CD4-positive, alpha-beta memory T cell (primary cell): ENCODE measurements at regions not wholly inside any gene's neighbourhood (a gene's known extent, or its start where the extent isn't known, plus 50 kb on each side); places are given as distances from the start of the nearest gene placed in this dataset.

Experiments used
- CTCF ChIA-PET: fragments of 350-600 bp; sonication (Branson Sonifier 250); formaldehyde crosslinking; loops from one replicate; lab custom pipeline; 2021; ENCODE audit warnings: inconsistent platforms; ENCODE audit not compliant: partially characterized antibody; lab: Charles Lee
- POLR2A ChIA-PET: fragments of 350-600 bp; sonication (Branson Sonifier 250); formaldehyde crosslinking; loops from one replicate; lab custom pipeline; 2021; ENCODE audit not compliant: partially characterized antibody; lab: Charles Lee
- DNase-seq, 5 donors: peaks; one replicate each; pipeline versions ENCODE4 v3.0.0 to v3.0.0-alpha.2; 2020 to 2022; ENCODE audit warnings: mixed read lengths in 1 of 5
- H3K27ac ChIP-seq: one replicate; pipeline ENCODE4 v1.7.0; 2013; ENCODE audit warnings: low read depth, low read length
- H3K27me3 ChIP-seq: 2 replicates; pipeline ENCODE4 v1.7.0; 2013; ENCODE audit warnings: mild to moderate bottlenecking, low read length, moderate library complexity; ENCODE audit not compliant: insufficient read depth
- H3K36me3 ChIP-seq: 2 replicates; pipeline ENCODE4 v1.7.0; 2013; ENCODE audit warnings: mild to moderate bottlenecking, low read length, moderate library complexity; ENCODE audit not compliant: insufficient read depth
- H3K4me1 ChIP-seq: 2 replicates; pipeline ENCODE4 v1.7.0; 2013; ENCODE audit warnings: mild to moderate bottlenecking, low read length, moderate library complexity; ENCODE audit not compliant: insufficient read depth
- H3K4me3 ChIP-seq, 2 donors: one replicate each; pipeline ENCODE4 v1.7.0; 2013; ENCODE audit warnings: low read length in 2 of 2, mild to moderate bottlenecking in 1 of 2
- H3K9me3 ChIP-seq, 2 donors: one replicate each; pipeline ENCODE4 v1.7.0; 2013; ENCODE audit warnings: low read length in 2 of 2, control low read depth in 1 of 2; ENCODE audit not compliant: control insufficient read depth in 1 of 2
- H3K27ac Mint-ChIP-seq, 7 donors: one replicate each; pipeline ENCODE4 v1.8.0; 2020 to 2021; ENCODE audit warnings: mixed read lengths in 7 of 7, mild to moderate bottlenecking in 6 of 7, inconsistent platforms in 3 of 7, moderate library complexity in 3 of 7
- H3K27me3 Mint-ChIP-seq, 2 donors: one replicate each; pipeline ENCODE4 v1.8.0; 2020 to 2021; ENCODE audit warnings: mixed read lengths in 2 of 2
- H3K36me3 Mint-ChIP-seq, 2 donors: one replicate each; pipeline ENCODE4 v1.8.0; 2020 to 2021; ENCODE audit warnings: mixed read lengths in 2 of 2, inconsistent platforms in 1 of 2, mild to moderate bottlenecking in 1 of 2
- H3K4me1 Mint-ChIP-seq, 4 donors: one replicate each; pipeline ENCODE4 v1.8.0; 2020 to 2021; ENCODE audit warnings: mixed read lengths in 4 of 4, mild to moderate bottlenecking in 1 of 4
- H3K4me3 Mint-ChIP-seq, 8 donors: one replicate each; pipeline ENCODE4 v1.8.0; 2020 to 2021; ENCODE audit warnings: mixed read lengths in 8 of 8, mild to moderate bottlenecking in 7 of 8, moderate library complexity in 6 of 8, inconsistent platforms in 3 of 8
- H3K9me3 Mint-ChIP-seq, 8 donors: one replicate each; pipeline ENCODE4 v1.8.0; 2020 to 2021; ENCODE audit warnings: mixed read lengths in 8 of 8, mild to moderate bottlenecking in 5 of 8, inconsistent platforms in 3 of 8, moderate library complexity in 1 of 8
- intact Hi-C: fragments of 100-400 bp; cut with micrococcal nuclease; formaldehyde crosslinking; loops from one replicate; pipeline ENCODE4 v1.15.1; 2023

DNA sequence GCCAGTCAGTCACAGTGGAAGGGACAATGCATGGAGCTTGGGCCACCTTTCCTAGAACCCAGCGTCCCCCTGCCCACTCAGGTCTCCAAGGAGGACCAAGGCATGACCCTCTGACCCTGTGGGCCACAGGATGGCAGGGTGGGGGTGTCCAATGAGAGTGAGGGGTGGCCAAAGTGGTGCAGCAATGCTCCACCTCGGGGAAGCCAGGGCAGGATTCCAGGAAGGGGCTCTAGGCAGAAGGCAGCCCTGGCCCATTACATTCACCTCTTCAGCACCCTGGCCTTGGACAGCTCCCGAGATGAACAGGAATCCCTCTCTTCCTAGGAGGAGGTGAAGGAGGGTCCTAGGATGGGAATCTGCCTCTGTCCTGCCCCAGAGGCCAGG lies 597.5 kb downstream of the BRD1 start:
- Histone ChIP-seq H3K27ac (no peak overlapping the region), H3K27me3 (no peaks in the 10 kb centered on the region), H3K36me3 (no peaks in the 10 kb centered on the region), H3K4me3 (no peak overlapping the region), H3K4me1 (no peaks in the 10 kb centered on the region), H3K9me3 (no peaks in the 10 kb centered on the region)
- ChIA-PET CTCF (no interaction called here), POLR2A (no interaction called here)
- no peak overlapping the region for H3K4me3 Mint-ChIP-seq
- H3K4me1 Mint-ChIP-seq: no peaks in the 10 kb centered on the region
- no peak for DNase-seq
- H3K27me3 Mint-ChIP-seq: peaks cover 1 to 2% of the 10 kb centered on the region in 2 donors
- H3K27ac Mint-ChIP-seq: no peak overlapping the region
- no peaks in the 10 kb centered on the region for H3K36me3 Mint-ChIP-seq
- intact Hi-C loops: no loop called here
- H3K9me3 Mint-ChIP-seq: peaks cover 0 to 3% (median 0%) of the 10 kb centered on the region in 8 donors

DNA sequence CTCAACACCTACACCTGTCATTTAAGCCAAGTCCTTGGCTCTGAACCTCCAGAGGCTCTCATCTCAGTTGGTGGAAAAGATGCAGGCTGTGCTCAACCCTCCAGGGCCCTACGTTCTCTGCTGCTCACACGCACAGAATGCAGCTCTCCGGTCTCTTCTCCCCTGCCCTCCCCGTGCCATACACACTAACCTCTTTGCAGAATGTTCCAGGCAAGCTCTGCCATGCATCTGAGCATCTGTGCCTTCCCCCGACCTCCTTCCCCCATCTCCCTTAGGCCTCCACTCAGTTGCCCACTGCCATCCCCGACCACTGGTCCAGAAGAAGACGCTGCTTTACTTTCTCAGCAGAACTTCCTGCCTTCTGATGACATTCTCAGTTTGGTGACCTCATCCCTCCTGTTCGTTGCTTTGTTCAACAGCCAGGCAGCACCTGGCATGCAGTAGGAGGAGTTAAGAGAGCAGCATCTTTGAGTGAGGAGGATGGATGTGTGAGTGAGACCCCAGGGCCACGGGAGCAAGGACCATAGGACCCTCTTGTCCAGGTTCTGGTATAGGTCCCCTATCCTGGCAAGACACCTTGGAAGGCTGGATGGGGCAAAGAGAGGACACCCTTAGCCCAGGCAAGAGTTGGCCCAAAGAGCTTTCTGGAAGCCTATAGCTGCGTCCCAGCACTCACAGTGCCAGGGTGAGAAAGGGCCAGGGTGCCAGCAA lies 598.0 kb downstream of the BRD1 start:
- H3K4me1 Mint-ChIP-seq: no peaks in the 10 kb centered on the region
- H3K27me3 Mint-ChIP-seq: peaks cover 0 to 2% of the 10 kb centered on the region in 2 donors
- Histone ChIP-seq H3K36me3 (no peaks in the 10 kb centered on the region), H3K27ac (no peak overlapping the region), H3K4me1 (no peaks in the 10 kb centered on the region), H3K9me3 (no peaks in the 10 kb centered on the region), H3K4me3 (no peak overlapping the region), H3K27me3 (no peaks in the 10 kb centered on the region)
- CTCF ChIA-PET: no interaction called here
- H3K27ac Mint-ChIP-seq: no peak overlapping the region
- DNase-seq: no peak
- no peak overlapping the region for H3K4me3 Mint-ChIP-seq
- H3K9me3 Mint-ChIP-seq: peaks cover 0 to 3% (median 0%) of the 10 kb centered on the region in 8 donors
- H3K36me3 Mint-ChIP-seq: no peaks in the 10 kb centered on the region
- POLR2A ChIA-PET: no interaction called here
- intact Hi-C loops: no loop called here

DNA sequence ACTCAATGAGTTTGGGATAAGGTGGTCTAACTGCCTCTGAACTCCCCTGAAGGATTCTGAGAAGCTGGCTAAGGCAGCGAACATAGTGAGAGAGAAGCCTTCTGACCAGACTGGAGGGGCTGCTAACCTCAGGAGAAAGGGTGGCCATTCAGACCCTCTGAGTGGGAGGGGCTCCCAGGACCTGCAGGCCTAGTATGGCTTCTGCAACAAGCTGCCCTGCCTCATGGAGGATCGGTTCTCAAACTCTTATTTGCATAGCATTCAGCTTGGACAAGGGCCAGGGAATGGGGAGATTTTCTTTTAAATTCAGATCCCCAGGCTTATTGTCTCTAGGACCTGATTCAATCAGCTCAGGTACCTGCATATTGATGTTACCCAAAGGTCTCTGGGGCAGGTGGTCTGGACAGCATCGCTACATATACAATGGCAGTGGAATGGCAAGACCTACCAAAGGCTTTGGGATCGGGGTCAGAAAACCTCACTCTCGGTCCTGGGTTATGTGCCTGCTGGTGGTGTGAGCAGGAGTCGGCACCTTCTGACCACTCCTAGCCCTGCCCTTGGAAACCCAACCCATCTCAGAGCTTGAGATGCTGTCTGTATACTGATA lies 599.1 kb downstream of the BRD1 start:
- DNase-seq: no peak
- CTCF ChIA-PET: no interaction called here
- Histone ChIP-seq H3K4me3 (no peak overlapping the region), H3K4me1 (no peaks in the 10 kb centered on the region), H3K27ac (no peak overlapping the region), H3K27me3 (no peaks in the 10 kb centered on the region), H3K9me3 (no peaks in the 10 kb centered on the region), H3K36me3 (no peaks in the 10 kb centered on the region)
- Mint-ChIP-seq H3K9me3 (peaks cover 0 to 3% (median 0%) of the 10 kb centered on the region in 8 donors), H3K27ac (no peak overlapping the region), H3K27me3 (peaks cover 0 to 2% of the 10 kb centered on the region in 2 donors), H3K4me1 (no peaks in the 10 kb centered on the region), H3K4me3 (no peak overlapping the region), H3K36me3 (no peaks in the 10 kb centered on the region)
- intact Hi-C loops: no loop called here
- POLR2A ChIA-PET: no interaction called here

DNA sequence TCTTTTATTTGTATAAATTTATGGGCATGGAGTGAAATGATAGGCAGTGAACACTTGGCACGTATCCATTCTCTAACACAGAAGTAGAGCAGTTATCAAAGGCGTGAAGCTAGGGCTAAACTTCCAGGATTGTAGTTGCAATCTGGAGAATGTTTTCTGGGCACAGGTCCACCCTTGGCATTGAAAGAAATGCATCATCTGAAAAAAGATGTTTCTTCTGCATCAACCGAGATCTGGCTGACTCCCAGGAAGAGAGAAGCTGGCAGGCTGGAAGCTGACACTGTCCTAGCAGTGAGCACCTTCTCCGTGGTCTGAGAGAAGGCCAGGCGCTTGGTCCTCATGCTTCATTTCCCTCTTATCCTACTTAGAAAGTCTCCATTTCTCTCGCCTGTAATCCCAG lies 600.0 kb downstream of the BRD1 start:
- H3K27ac Mint-ChIP-seq: no peak overlapping the region
- H3K27me3 Mint-ChIP-seq: peaks cover 1 to 2% of the 10 kb centered on the region in 2 donors
- POLR2A ChIA-PET: no interaction called here
- CTCF ChIA-PET: no interaction called here
- Histone ChIP-seq H3K9me3 (no peaks in the 10 kb centered on the region), H3K4me1 (no peaks in the 10 kb centered on the region), H3K27me3 (no peaks in the 10 kb centered on the region), H3K4me3 (no peak overlapping the region), H3K36me3 (no peaks in the 10 kb centered on the region), H3K27ac (no peak overlapping the region)
- no peaks in the 10 kb centered on the region for H3K36me3 Mint-ChIP-seq
- intact Hi-C loops: no loop called here
- DNase-seq: no peak
- no peaks in the 10 kb centered on the region for H3K4me1 Mint-ChIP-seq
- H3K9me3 Mint-ChIP-seq: peaks cover 0 to 3% (median 0%) of the 10 kb centered on the region in 8 donors
- no peak overlapping the region for H3K4me3 Mint-ChIP-seq

DNA sequence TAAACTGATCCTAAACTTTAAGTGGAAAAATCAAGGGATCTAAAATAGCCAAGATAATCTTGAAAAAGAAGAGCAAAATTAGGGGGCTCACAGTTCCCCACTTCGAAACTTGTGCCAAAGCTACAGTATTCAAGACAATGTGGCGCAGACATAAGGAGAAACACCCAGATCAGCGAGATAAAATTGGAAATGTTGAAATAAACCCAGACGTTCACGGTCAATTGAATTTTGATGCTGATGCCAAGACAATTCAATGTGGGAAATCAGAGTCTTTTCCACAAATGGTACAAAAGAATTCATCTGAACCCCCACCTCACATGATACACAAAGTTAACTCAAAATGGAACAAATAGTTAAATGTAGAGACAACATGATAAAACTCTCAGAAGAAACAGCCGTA lies 601.6 kb downstream of the BRD1 start:
- intact Hi-C loops: no loop called here
- ChIA-PET CTCF (no interaction called here), POLR2A (no interaction called here)
- H3K27me3 ChIP-seq: no peaks in the 10 kb centered on the region
- no peaks in the 10 kb centered on the region for H3K4me1 Mint-ChIP-seq
- H3K4me3 Mint-ChIP-seq: no peak overlapping the region
- no peaks in the 10 kb centered on the region for H3K36me3 Mint-ChIP-seq
- no peak overlapping the region for H3K4me3 ChIP-seq
- no peaks in the 10 kb centered on the region for H3K9me3 ChIP-seq
- H3K36me3 ChIP-seq: no peaks in the 10 kb centered on the region
- no peak overlapping the region for H3K27ac ChIP-seq
- H3K27me3 Mint-ChIP-seq: peaks cover 5 to 6% of the 10 kb centered on the region in 2 donors
- H3K4me1 ChIP-seq: no peaks in the 10 kb centered on the region
- no peak for DNase-seq
- H3K27ac Mint-ChIP-seq: no peak overlapping the region
- peaks cover 0 to 3% (median 0%) of the 10 kb centered on the region in 8 donors for H3K9me3 Mint-ChIP-seq

DNA sequence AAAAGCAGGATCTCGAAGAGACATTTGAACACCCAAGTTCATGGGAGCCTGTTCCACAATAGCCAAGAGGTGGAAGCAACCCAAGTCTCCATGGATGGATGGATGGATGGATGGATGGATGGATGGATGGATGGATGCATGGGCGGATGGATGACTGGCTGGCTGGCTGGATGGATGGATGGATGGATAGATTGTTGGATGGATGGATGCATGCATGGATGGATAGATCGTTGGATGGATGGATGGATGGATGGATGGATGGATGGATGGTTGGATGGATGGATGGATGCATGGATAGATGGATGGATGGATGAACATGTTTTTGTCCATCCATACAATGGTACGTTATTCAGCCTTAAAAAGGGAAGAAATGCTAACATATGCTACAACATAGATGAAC lies 603.4 kb downstream of the BRD1 start:
- Mint-ChIP-seq H3K27me3 (peaks cover 13 to 15% of the 10 kb centered on the region in 2 donors), H3K36me3 (no peaks in the 10 kb centered on the region), H3K27ac (no peak overlapping the region), H3K9me3 (peaks cover 0 to 7% (median 3%) of the 10 kb centered on the region in 8 donors), H3K4me3 (no peak overlapping the region), H3K4me1 (no peaks in the 10 kb centered on the region)
- POLR2A ChIA-PET: no interaction called here
- Histone ChIP-seq H3K4me1 (no peaks in the 10 kb centered on the region), H3K27me3 (no peaks in the 10 kb centered on the region), H3K36me3 (no peaks in the 10 kb centered on the region), H3K4me3 (no peak overlapping the region), H3K27ac (no peak overlapping the region), H3K9me3 (no peaks in the 10 kb centered on the region)
- no peak for DNase-seq
- CTCF ChIA-PET: no interaction called here
- intact Hi-C loops: no loop called here

DNA sequence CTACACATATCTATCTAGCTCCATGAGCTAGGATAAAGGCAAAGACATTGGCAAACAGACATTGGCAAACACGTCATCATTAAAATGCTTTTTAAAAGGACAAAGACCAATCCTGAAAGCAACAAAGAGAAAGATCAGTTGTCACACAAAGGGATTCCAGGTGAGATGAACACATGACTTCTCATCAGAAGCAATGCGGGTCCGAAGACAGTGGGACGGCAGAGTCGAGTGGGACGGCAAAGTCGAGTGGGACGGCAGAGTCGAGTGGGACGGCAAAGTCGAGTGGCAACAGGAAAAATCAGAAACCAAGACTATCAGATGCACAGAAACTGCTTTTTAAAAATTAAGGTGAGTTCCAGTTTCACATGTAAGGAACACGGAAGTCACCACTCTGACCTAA lies 609.5 kb downstream of the BRD1 start:
- no peak for DNase-seq
- H3K9me3 Mint-ChIP-seq: peaks cover 0 to 23% (median 15%) of the 10 kb centered on the region in 8 donors
- Histone ChIP-seq H3K27me3 (no peaks in the 10 kb centered on the region), H3K27ac (no peak overlapping the region), H3K36me3 (no peaks in the 10 kb centered on the region), H3K9me3 (no peaks in the 10 kb centered on the region), H3K4me1 (no peaks in the 10 kb centered on the region), H3K4me3 (no peak overlapping the region)
- POLR2A ChIA-PET: no interaction called here
- intact Hi-C loops: no loop called here
- H3K4me1 Mint-ChIP-seq: no peaks in the 10 kb centered on the region
- CTCF ChIA-PET: no interaction called here
- H3K27me3 Mint-ChIP-seq: peaks cover 32 to 37% of the 10 kb centered on the region in 2 donors
- no peak overlapping the region for H3K27ac Mint-ChIP-seq
- no peak overlapping the region for H3K4me3 Mint-ChIP-seq
- peaks cover 0 to 1% of the 10 kb centered on the region in 2 donors for H3K36me3 Mint-ChIP-seq
